ENCODE measurements at regions not wholly inside any gene's neighbourhood (a gene's known extent, or its start where the extent isn't known, plus 50 kb on each side); places are given as distances from the start of the nearest gene placed in this dataset.

DNA sequence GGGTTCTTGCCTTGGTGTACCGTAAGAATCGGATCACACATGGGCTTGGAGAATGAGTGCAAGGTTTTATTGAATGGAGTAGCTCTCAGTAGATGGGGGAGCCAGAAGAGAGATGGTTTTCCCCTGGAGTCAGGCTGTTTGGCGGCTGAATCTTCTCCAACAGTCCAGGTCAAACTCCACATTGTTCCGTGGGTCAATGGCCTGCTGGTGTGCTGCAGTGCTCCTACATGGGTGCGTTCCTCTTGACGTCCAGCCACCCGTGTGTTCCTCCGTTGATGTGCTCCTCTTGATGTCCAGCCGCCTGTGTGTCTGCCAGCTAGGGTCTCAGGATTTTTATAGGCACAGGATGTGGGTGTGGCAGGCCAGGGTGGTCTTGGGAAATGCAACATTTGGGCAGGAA, 69.3 kb upstream of the AGBL1 start:
- H3K4me1 ChIP-seq, result no peaks in the 10 kb centered on the region
- intact Hi-C loops (cut with DNase I), result no loop called here
- H3K27me3 ChIP-seq, result no peaks in the 10 kb centered on the region
- no peaks in the 10 kb centered on the region for H3K9me3 ChIP-seq
- no peaks in the 10 kb centered on the region for H3K36me3 ChIP-seq
- no peak overlapping the region for H3K9ac ChIP-seq (ENCODE audit: low read depth in 2 of 2, low read length in 2 of 2)
- no peak overlapping the region for H3K4me3 ChIP-seq
- no peak overlapping the region for H3K27ac ChIP-seq
- DNase-seq, result no peak
- TF ChIP-seq, protein P1, sequence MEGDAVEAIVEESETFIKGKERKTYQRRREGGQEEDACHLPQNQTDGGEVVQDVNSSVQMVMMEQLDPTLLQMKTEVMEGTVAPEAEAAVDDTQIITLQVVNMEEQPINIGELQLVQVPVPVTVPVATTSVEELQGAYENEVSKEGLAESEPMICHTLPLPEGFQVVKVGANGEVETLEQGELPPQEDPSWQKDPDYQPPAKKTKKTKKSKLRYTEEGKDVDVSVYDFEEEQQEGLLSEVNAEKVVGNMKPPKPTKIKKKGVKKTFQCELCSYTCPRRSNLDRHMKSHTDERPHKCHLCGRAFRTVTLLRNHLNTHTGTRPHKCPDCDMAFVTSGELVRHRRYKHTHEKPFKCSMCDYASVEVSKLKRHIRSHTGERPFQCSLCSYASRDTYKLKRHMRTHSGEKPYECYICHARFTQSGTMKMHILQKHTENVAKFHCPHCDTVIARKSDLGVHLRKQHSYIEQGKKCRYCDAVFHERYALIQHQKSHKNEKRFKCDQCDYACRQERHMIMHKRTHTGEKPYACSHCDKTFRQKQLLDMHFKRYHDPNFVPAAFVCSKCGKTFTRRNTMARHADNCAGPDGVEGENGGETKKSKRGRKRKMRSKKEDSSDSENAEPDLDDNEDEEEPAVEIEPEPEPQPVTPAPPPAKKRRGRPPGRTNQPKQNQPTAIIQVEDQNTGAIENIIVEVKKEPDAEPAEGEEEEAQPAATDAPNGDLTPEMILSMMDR (IDR thresholded peaks at IDR 0.05), result no peak

DNA sequence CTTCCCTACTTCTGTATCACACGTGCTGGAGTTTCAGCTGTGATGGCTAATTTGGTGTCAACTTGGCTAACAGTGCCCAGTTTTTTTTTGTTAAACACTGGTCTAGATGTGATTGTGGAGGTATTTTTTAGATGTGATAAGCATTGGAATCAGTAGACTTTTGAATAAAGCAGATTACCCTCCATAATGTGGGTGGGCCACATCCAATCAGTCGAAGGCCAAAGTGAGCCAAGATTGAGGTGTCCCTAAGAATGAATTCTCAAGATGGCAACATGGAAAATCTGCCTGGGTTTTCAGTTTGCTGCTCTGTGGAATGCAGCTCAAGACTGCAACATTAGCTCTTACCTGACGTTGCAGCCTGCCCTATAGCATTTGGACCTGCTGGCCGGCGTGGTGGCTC, 68.8 kb upstream of the AGBL1 start:
- Histone ChIP-seq H3K36me3 (no peaks in the 10 kb centered on the region), H3K27ac (no peak overlapping the region), H3K27me3 (no peaks in the 10 kb centered on the region), H3K9me3 (no peaks in the 10 kb centered on the region), H3K9ac (ENCODE audit: low read depth in 2 of 2, low read length in 2 of 2) (no peak overlapping the region), H3K4me3 (no peak overlapping the region), H3K4me1 (no peaks in the 10 kb centered on the region)
- TF ChIP-seq, protein P1 (IDR thresholded peaks at IDR 0.05), result no peak
- intact Hi-C loops (cut with DNase I), result no loop called here
- DNase-seq, result no peak

DNA sequence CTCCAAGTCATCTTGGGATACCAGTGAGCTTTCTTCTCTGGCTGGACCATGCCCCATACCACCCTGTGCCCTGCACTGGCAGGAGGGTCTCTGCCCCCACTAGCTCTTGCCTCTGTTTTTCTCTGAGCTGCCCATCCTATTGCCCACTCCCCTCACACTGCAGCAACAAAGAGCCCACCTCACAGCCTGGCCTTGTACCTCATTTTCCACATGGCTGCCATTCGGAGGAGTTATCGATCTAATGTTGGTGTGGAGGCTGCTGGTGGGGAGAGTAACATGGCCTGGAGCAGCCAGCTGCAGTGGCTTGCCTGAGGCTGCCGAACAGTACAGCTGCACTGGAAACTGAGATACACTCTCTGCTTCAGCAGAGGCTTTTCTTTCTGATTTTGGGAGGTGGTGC, 65.7 kb upstream of the AGBL1 start:
- intact Hi-C loops (cut with DNase I), result no loop called here
- no peak overlapping the region for H3K4me3 ChIP-seq
- no peaks in the 10 kb centered on the region for H3K36me3 ChIP-seq
- H3K9me3 ChIP-seq, result no peaks in the 10 kb centered on the region
- no peak overlapping the region for H3K27ac ChIP-seq
- H3K4me1 ChIP-seq, result no peaks in the 10 kb centered on the region
- TF ChIP-seq, protein P1 (IDR thresholded peaks at IDR 0.05), result no peak
- no peaks in the 10 kb centered on the region for H3K27me3 ChIP-seq
- no peak overlapping the region for H3K9ac ChIP-seq (ENCODE audit: low read depth in 2 of 2, low read length in 2 of 2)
- no peak for DNase-seq

DNA sequence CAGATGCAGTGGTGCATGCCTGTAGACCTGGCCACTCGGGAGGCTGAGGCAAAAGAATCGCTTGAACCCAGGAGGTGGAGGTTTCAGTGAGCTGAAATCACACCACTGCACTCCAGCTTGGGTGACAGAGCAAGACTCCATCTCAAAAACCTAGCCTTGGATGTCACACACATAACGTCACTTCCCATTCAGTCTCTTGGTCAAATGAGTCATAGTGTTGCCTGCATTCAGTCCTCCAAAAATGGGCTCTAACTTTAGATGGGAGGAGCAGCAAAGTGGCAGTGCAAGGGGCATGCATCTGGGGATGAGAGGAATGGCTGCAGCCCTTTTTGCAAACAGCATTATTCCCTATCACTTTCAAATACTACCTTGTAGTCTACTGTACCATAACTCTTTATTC, 62.9 kb upstream of the AGBL1 start:
- TF ChIP-seq, protein P1 (IDR thresholded peaks at IDR 0.05), result no peak
- no peaks in the 10 kb centered on the region for H3K36me3 ChIP-seq
- intact Hi-C loops (cut with DNase I), result no loop called here
- no peak overlapping the region for H3K4me3 ChIP-seq
- H3K9ac ChIP-seq (ENCODE audit: low read depth in 2 of 2, low read length in 2 of 2), result no peak overlapping the region
- no peaks in the 10 kb centered on the region for H3K9me3 ChIP-seq
- no peaks in the 10 kb centered on the region for H3K27me3 ChIP-seq
- H3K4me1 ChIP-seq, result no peaks in the 10 kb centered on the region
- DNase-seq, result no peak
- H3K27ac ChIP-seq, result no peak overlapping the region

DNA sequence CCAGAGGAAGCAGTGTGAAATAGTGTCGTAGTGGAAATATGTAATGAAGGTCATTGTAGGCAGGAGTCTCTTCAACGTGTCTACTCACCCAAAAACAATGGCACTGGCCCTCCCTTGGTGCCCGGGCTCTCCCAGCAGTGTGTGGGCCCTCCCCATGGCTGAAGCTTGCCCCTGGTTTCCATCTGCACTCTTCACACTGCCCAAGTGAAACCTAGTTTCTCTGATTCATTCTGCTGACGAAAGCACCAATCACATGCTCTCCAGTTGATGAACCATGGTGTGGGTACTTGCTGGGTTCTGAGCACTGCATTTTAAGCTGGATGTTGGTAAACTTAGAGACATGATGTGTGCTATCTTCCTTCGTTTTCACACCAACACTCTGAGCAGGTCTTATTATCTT, 61.0 kb upstream of the AGBL1 start:
- Histone ChIP-seq H3K9ac (ENCODE audit: low read depth in 2 of 2, low read length in 2 of 2) (no peak overlapping the region), H3K4me3 (no peak overlapping the region), H3K9me3 (no peaks in the 10 kb centered on the region), H3K36me3 (no peaks in the 10 kb centered on the region), H3K4me1 (no peaks in the 10 kb centered on the region), H3K27ac (no peak overlapping the region), H3K27me3 (no peaks in the 10 kb centered on the region)
- DNase-seq, result no peak
- intact Hi-C loops (cut with DNase I), result no loop called here
- TF ChIP-seq, protein P1 (IDR thresholded peaks at IDR 0.05), result no peak

All from colonic mucosa (tissue), 4 donors.